Heart right ventricle (tissue), 16 donors: ENCODE measurements at regions not wholly inside any gene's neighbourhood (a gene's known extent, or its start where the extent isn't known, plus 50 kb on each side); places are given as distances from the start of the nearest gene placed in this dataset.

ENCODE experiments used
- ATAC-seq, 8 donors: fragments of 200-7000 bp; cut with Tn5 transposase; one replicate each; pipeline ENCODE4 v1.9.1; 2020; ENCODE audit warnings: mild to moderate bottlenecking in 8 of 8, moderate library complexity in 8 of 8, moderate number of reproducible peaks in 1 of 8
- DNase-seq, 2 donors: peaks; one replicate each; pipeline ENCODE4 v3.0.0-alpha.2; 2020
- H3K27ac ChIP-seq, 10 donors: fragments of 200-600 bp; sonication (generic) in 2 of 10; one replicate each; pipeline versions ENCODE4 v1.5.0 to v1.8.0; 2020 to 2022; ENCODE audit warnings: mild to moderate bottlenecking in 3 of 10
- H3K27me3 ChIP-seq, 7 donors: fragments of 200-600 bp; one replicate each; pipeline ENCODE4 v1.8.0; 2021 to 2022; ENCODE audit warnings: mild to moderate bottlenecking in 2 of 7
- H3K36me3 ChIP-seq, 9 donors: fragments of 200-600 bp; sonication (generic) in 1 of 9; one replicate each; pipeline versions ENCODE4 v1.5.0 to v1.8.0; 2020 to 2022; ENCODE audit warnings: mild to moderate bottlenecking in 2 of 9
- H3K4me1 ChIP-seq, 9 donors: fragments of 200-600 bp; sonication (generic) in 1 of 9; one replicate each; pipeline versions ENCODE4 v1.5.0 to v1.8.0; 2020 to 2022; ENCODE audit warnings: mild to moderate bottlenecking in 4 of 9
- H3K4me3 ChIP-seq, 10 donors: fragments of 200-600 bp; sonication (generic) in 2 of 10; one replicate each; pipeline versions ENCODE4 v1.5.0 to v1.8.0; 2020 to 2022; ENCODE audit warnings: mild to moderate bottlenecking in 7 of 10, moderate library complexity in 2 of 10
- H3K9me3 ChIP-seq, 11 donors: fragments of 200-600 bp in 10 of 11; sonication (generic) in 2 of 11; one replicate each; pipeline versions ENCODE4 v1.5.0 to v1.8.0; 2013 to 2022; ENCODE audit warnings: mild to moderate bottlenecking in 2 of 11, control low read depth in 1 of 11, moderate library complexity in 1 of 11
- CTCF ChIP-seq, 9 donors: fragments of 200-600 bp; sonication (generic) in 2 of 9; IDR thresholded peaks; one replicate each; pipeline versions ENCODE4 v1.5.0 to v1.8.0; 2021 to 2022; ENCODE audit warnings: antibody characterized with exemption in 9 of 9, mild to moderate bottlenecking in 5 of 9, moderate library complexity in 1 of 9
- WGBS, 2 donors: extraction: QIAGEN DNeasy Blood & Tissue Kit; methylation state at CpG; one replicate each; pipeline ENCODE4 v1.1.7; 2013; ENCODE audit warnings: inconsistent platforms in 1 of 2; 5-methylcytosine and 5-hydroxymethylcytosine counted together
- intact Hi-C, 10 donors: fragments of 100-400 bp; cut with DNase I; formaldehyde crosslinking; loops; one replicate each; pipeline versions ENCODE4 v1.11.1 to v1.14.2; 2022
- donor health status: Arrhythmogenic right ventricular cardiomyopathy.
- donor health status: ischemic (EF 13 %, LVEDD 7.1; RV severe dilation, severe dysfunction).
- donor health status: healthy with polysubstance abuse.
- donor health status: DM: no; HTN: yes; CAD: no.
- donor health status: DM: no; HTN: no; CAD: no.
- donor health status: ischemic (EF 25% LVEDD 6.9; RV normal size, moderate dysfunction).
- donor health status: ischemic (EF 25% LVEDD 5.7; RV mildly dilated, moderate dysfunction).
- donor health status: healthy.
- donor health status: DM: yes; HTN: yes; CAD: no.
- donor health status: Ischemic cardiomyopathy.
- donor health status: ischemic (EF 35%, LVEDD 5.7; RV mildly dilated, moderate dysfunction).
- donor health status: nonischemic (EF 11% LVEDD 7.7; RV severe dilation, severe dysfunction).
- donor health status: DM: yes; HTN: yes; CAD: no.
- donor health status: PGD.
- donor health status: ischemic (EF 29% LVEDD 5.4; RV normal size, mild dysfunction).
- donor health status: nonischemic (EF 23%, LVEDD 6.1; RV moderate dilation, normal function).

GRCh38 chr9:105881654-105882349, 187.5 kb downstream of the TMEM38B start:
- no peaks in the 10 kb centered on the region for H3K9me3 ChIP-seq
- DNase-seq (peak; percentile 40 to 44), ATAC-seq (peak in 2 of 8 donors; percentile 34 to 51)
- H3K27ac ChIP-seq, result no peak overlapping the region
- H3K27me3 ChIP-seq, result no peaks in the 10 kb centered on the region
- H3K36me3 ChIP-seq, result no peaks in the 10 kb centered on the region
- TF ChIP-seq CTCF (IDR thresholded peaks at IDR 0.05), result peak; percentile 52 to 93 (median 86)
- WGBS, 2 donors, result 30 to 34% methylated on average over 10 of the region's 10 CpGs
- intact Hi-C loops, result loop anchor here in 6 of 10 donors (1.0 to 10.0 kb wide), 5 partner anchors 39 to 275 kb away; no protein-coding TSS in a partner anchor
- H3K4me3 ChIP-seq, result no peak overlapping the region
- H3K4me1 ChIP-seq, result no peaks in the 10 kb centered on the region

GRCh38 chr9:105883847-105884246, 189.5 kb downstream of the TMEM38B start:
- Histone ChIP-seq H3K27ac (no peak overlapping the region), H3K27me3 (no peaks in the 10 kb centered on the region), H3K4me3 (no peak overlapping the region), H3K36me3 (no peaks in the 10 kb centered on the region), H3K4me1 (no peaks in the 10 kb centered on the region), H3K9me3 (no peaks in the 10 kb centered on the region)
- intact Hi-C loops, result loop anchor here in 4 of 10 donors (5.0 to 10.0 kb wide), 3 partner anchors 269 to 277 kb away; no protein-coding TSS in a partner anchor
- DNase-seq (no peak), ATAC-seq (no peak)
- no peak for TF ChIP-seq CTCF (IDR thresholded peaks at IDR 0.05)
- 83 to 87% methylated on average over 2 of the region's 2 CpGs for whole genome bisulfite sequencing, 2 donors

DNA sequence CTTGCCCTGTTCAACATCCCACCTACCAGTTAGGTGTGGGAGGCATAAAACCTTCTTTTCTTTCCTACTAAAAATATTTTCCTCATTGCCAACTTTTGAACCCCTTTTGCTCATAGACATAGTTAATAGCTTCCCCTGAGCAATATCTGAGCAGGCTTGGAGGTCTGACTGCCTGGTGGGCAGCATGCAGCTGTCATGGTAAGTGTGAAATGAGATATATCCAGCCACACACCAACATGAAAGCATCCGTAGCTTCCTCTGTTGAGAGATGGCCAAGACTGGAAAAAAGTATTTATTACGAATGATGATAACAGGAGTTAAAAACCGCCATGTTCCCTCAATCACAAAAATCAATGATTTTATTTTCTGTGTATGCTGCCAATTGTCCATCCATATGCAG, 190.1 kb downstream of the TMEM38B start:
- intact Hi-C loops, result loop anchor here in 4 of 10 donors (5.0 to 10.0 kb wide), 3 partner anchors 270 to 277 kb away; no protein-coding TSS in a partner anchor
- no peak overlapping the region for H3K27ac ChIP-seq
- no peak overlapping the region for H3K4me3 ChIP-seq
- ATAC-seq (no peak), DNase-seq (no peak)
- H3K4me1 ChIP-seq, result no peaks in the 10 kb centered on the region
- 71 to 72% methylated on average over 3 of the region's 3 CpGs for WGBS, 2 donors
- no peaks in the 10 kb centered on the region for H3K9me3 ChIP-seq
- no peak for TF ChIP-seq CTCF (IDR thresholded peaks at IDR 0.05)
- H3K36me3 ChIP-seq, result no peaks in the 10 kb centered on the region
- no peaks in the 10 kb centered on the region for H3K27me3 ChIP-seq

DNA sequence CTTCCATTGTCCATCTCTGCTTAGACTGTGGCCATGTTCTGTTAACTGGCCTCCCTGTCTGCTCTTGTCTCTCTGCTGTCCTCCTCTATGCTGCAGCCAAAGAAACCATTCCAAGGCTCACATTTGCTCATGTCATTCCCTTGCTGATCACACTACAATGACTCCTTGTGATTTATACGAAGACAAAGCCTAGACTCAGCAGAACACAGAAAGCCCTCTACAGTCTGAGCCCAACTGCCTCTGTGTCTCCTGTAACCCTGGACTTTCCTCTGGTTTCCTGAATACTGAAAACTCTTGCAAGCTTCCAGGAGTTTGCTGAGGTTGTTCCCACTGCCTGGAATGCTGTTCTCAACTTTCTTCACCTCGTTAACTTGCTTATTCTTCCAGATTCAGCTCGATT, 191.8 kb downstream of the TMEM38B start:
- intact Hi-C loops, result loop anchor here in 1 of 10 donors (10.0 kb wide), 1 partner anchor 271 kb away; no protein-coding TSS in a partner anchor
- H3K27me3 ChIP-seq, result no peaks in the 10 kb centered on the region
- TF ChIP-seq CTCF (IDR thresholded peaks at IDR 0.05), result no peak
- no peaks in the 10 kb centered on the region for H3K9me3 ChIP-seq
- ATAC-seq, result no peak
- H3K4me1 ChIP-seq, result peaks cover 0 to 8% (median 0%) of the 10 kb centered on the region in 9 donors
- WGBS, 2 donors, result 58 to 61% methylated on average over 3 of the region's 3 CpGs
- no peaks in the 10 kb centered on the region for H3K36me3 ChIP-seq
- no peak for DNase-seq
- H3K4me3 ChIP-seq, result no peak overlapping the region
- H3K27ac ChIP-seq, result no peak overlapping the region
